HG03280 (cell line): ENCODE measurements at regions not wholly inside any gene's neighbourhood (a gene's known extent, or its start where the extent isn't known, plus 50 kb on each side); places are given as distances from the start of the nearest gene placed in this dataset.
"Not testable (repeated sequence)": the region's sequence is repeated elsewhere in the genome, so short reads cannot be mapped to it uniquely, and the experiment has no call there.

ENCODE experiments used
- ATAC-seq: cut with Tn5 transposase; IDR thresholded peaks from one replicate; pipeline ENCODE4 v1.9.1; 2021; ENCODE audit warnings: mild to moderate bottlenecking, moderate library complexity; ENCODE audit not compliant: unreplicated experiment

DNA sequence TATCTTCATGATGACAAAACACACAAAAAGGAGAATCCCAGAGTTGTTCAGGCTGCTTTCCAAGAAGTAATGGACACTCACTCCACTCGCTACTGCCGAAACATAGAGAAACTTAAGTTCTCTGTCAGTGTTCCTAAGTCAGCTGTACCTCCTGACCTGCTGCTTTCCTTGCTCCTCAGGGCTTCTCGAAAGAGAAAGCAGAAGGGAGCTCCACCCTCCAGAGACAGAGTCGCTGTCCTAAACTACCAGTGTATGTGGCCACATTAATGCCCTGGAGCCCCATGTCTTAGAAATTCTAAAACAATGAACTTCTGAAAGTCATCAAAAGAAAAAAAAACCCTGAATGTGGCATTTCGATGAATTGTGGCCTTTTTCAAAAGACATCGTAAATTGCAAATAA, 390.8 kb upstream of the MON1B start:
- ATAC-seq, result no peak

DNA sequence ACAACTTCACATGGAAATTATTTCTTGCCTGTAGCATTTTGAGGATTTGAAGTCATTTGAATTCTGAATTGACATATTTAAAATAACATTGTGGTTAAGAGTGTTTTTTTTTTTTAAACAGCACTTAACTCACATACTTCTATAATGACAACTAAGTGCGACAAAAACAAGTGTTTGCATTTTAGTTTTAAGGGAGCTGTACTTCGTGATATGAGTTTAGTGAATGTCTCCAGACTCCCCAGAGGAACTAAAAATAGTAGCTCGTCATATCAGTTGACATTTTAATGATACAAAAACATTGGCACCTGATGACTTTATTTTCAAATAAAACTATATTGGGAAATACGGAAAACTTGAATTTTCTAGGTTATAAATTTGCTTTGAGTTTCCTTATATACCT, 389.6 kb upstream of the MON1B start:
- no peak for ATAC-seq

DNA sequence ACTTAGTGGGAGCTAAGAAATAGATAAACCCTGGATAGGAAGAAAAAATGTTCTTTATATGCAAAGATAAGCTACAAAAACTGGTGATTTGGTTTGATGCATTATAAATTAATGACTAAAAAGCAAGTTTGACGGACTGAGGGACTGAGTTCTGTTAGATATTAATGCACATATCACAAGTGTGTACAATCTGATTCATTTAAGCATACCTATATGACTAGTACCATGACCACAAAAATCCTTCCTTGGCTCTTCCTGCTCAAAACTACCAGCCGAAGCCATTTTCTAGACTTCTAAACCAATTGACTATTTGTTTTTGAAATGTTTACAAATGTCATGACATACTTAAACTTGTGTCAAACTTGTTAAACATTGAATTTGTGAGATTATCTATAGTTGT, 374.5 kb upstream of the MON1B start:
- no peak for ATAC-seq

DNA sequence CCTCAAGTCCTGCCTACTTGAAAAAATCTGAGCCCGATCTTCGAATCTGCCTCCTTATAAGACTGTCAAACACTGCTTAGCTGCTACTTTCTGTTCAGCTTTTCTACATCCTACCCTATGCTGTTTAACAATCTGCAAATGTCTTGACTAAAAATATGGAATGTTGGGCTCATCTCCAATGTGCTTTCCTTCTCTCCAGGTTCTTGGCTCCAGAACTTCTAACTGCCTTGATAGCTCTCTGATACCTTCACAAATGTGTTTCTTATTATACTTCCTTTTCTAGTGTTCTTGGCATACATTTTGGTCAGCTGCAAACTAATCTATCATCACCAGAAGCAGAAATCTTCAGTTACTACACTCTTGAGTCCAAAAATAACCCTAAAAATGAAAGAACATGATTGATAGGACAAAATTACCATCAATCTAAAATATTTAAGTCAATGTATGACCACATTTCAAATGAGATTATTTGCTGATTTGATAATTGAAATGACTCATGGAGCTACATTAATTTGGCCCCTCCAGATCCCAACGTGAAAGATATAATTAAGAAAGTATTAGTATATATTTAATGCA, 372.3 kb upstream of the MON1B start:
- ATAC-seq, result no peak

DNA sequence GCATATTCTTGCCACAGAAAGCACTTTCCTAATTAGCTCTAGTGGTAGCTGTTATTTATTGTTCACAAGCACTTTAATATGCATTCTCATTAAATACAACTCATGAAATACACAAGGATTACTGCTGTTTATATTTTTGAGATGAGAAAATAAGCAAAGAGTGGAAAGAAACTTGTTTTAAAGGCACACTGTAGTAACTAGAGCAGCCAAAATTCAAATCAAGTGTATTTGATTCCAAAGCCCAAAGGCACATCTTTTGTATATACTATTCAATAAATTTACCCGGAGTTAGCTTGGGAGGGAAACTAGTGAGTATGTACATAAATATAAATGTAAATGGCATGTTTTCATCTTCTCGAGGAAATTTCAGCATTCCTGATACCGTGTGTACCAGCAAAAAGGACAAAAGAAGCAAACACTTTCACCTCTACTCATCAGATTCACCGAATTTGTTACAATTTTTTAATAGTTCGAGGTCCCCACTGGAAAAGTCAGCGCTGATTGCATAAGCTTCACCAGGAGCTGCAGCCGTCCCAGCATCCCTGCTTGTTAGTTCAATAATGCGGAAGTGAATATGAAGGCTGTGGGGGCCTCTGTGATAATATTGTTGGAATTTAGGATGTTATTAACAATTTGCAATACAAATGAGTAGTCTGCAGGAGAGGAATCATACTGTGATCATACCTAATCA, 371.6 kb upstream of the MON1B start:
- ATAC-seq, result no peak

- ATAC-seq, result no peak
Observed at GRCh38 chr16:76824221-76824620, 366.8 kb upstream of the MON1B start.

- no peak for ATAC-seq
Observed at GRCh38 chr16:76824791-76825190, 366.2 kb upstream of the MON1B start.

DNA sequence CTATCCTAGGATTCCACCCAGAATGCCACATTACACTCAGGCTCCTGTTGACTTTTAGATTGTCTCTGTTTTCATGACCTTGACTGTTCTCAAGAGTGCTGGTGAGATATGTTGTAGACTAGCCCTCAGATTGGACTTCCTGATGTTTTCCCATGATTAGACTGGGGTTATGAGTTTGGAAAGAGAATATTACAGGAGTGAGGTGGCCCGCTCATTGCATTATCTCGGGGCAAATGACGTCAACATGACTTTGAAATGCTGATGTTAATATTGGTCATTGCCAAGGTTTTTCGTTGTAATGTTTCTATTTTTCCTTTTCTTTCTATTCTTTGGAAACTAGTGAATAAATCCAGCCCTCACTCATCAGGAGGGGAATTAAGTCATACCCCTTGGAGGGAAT, 355.7 kb upstream of the MON1B start:
- no peak for ATAC-seq

GRCh38 chr16:76835779-76836300, 355.1 kb upstream of the MON1B start:
- no peak for ATAC-seq

GRCh38 chr16:76837872-76838271, 353.1 kb upstream of the MON1B start:
- ATAC-seq, result no peak

DNA sequence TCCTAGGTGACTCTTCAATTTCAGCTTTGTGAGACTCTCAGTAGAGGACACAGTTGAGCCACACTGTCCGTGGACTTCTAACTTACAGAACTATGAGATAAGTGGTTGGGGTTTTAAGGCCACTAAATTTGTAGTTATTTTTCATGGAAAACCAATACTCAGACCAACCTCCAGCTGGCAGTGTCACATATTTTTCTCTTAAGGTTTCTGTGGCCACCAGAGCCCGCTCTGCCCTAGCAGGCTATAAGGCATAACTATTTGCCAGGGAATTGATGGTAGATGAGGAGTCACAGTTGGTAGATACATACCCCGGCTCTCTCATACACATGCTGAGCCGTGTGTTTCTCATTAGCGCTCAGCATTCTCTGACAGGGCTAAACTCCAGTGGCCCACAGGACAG, 336.8 kb upstream of the MON1B start:
- ATAC-seq, result no peak

GRCh38 chr16:76856112-76856511, 334.9 kb upstream of the MON1B start:
- no peak for ATAC-seq

GRCh38 chr16:76857402-76857801, 333.6 kb upstream of the MON1B start:
- ATAC-seq, result no peak

GRCh38 chr16:76862901-76863300, 328.1 kb upstream of the MON1B start:
- ATAC-seq, result no peak

DNA sequence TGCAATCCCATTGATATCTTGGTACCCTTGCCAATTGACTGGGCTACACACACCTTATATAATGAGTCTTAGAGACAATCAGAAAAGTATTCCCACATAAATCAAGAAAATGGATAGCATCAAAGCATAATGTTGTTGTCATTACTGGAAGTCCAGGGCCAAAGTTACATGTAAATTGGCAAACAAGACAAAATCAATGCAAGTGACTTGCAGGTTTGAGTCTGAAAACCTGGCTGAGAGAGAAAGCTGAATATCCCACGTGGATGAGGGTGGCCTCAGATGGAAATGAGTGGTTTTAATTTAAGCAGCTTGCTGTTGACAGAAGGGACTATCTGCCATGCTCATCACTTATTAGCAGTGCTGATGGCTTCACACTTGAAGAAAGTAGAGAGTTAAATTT, 324.0 kb upstream of the MON1B start:
- no peak for ATAC-seq

DNA sequence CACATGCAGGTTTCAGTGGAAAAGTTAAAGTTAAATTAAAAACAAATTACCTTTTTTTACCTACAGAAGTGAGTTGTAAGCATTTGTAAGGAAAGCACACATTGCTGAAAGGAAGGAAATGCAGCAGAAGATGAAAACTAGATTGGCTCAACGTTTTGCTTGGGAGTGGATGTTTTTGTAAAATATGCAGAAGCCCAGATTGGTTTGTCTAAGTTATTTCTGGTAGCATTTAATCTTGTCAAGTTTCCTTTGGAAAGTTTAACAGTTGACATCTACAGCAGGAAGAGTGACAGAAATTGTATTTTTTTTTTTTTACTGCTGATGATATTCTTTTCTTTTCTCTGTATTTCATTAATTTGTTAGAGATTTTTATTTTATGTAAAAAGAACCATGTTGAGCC, 315.1 kb upstream of the MON1B start:
- no peak for ATAC-seq

GRCh38 chr16:76879420-76879819, 311.6 kb upstream of the MON1B start:
- no peak for ATAC-seq

DNA sequence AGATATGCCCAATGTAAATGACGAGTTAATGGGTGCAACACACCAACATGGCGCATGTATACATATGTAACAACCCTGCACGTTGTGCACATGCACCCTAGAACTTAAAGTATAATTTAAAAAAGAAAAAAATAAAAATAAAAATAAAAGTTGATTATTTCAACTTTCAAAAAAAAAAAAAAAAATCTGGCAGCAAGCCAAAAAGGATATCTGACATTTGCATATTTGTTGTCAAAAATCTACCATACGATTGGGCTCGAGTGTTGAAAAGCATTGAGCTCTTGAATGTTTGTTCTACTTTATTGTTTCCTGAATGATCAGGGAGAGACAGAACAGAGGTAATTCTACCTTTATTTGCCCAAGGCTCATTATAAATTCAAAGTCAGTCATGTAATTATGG, 310.5 kb upstream of the MON1B start:
- not testable (repeated sequence) for ATAC-seq

- no peak for ATAC-seq
Observed at GRCh38 chr16:76882105-76882504, 308.9 kb upstream of the MON1B start.

- ATAC-seq, result no peak
Observed at GRCh38 chr16:76883076-76883475, 307.9 kb upstream of the MON1B start.

DNA sequence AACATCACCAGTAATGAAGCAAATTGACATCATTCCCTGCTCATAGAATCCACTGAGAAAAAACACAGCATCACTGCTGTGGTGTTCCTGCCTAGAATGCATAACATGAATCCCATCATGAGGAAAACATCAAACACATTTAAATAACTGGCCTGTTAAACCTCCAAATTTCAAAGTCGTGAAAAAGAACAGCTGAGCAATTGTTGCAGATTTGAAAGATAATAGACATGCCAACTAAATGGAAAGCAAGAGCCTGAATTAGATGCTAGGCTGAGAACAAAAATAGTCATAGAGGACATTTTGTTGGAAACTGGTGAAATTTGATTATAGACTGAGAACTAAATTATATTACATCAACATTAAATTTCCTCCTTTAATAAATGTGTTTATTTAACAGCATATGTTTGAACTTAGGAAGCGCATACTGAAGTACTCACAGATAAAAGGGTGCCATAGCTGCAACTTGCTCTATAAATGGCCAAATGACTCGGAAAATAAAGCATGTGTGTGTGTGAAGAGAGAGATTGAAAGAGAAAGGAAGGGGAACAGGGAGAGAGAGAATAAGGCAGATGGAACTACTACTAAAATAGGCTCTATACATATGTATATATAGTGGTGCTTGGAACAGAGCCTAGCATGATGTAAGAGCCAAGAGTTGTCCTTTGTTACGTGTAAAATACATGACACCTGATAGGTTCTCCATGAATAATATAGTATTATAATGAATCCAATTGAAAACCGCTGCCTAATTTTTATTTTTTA, 305.0 kb upstream of the MON1B start:
- no peak for ATAC-seq

DNA sequence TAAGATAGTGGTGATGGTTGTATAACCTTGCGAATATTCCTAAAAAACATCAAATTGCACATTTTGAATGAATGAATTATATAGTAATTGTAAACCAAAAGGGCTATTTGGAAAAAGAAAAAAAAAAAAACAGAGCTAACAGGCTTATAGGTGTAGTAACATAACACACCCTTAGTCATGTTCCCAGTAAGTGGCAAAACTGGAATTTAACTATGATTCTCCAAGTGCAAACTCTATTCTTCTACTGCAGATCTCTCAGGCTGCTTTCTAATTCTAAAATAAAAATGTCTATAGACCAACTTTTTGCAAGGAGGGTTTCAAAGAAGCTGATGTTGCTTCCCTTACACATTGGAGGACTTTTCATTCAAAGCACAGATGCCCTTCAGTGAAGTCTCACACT, 293.2 kb upstream of the MON1B start:
- ATAC-seq, result no peak
